HG03066 (cell line): ENCODE measurements at regions not wholly inside any gene's neighbourhood (a gene's known extent, or its start where the extent isn't known, plus 50 kb on each side); places are given as distances from the start of the nearest gene placed in this dataset.

ENCODE experiments used
- ATAC-seq: cut with Tn5 transposase; IDR thresholded peaks from one replicate; pipeline ENCODE4 v1.9.1; 2021; ENCODE audit warnings: low read depth; ENCODE audit not compliant: unreplicated experiment

GRCh38 chr20:11777387-11778205, 140.1 kb upstream of the BTBD3 start:
- ATAC-seq = no peak

DNA sequence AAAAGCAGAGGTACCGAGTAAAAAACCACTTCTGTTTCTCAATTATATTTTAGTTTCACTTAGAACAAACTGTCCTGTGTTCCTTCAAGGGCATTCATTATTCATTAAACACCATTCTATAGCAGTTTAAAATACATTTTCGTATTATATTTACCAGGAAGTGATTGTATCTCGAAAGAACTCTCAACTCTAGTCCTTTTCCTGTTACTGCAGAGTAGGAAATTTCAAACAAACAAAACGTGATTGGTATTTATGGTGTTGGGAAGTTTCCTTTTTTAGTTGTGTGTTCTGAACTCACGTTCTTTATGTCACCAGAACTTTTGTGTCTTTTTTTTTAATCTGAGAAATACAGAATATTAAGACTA, 139.5 kb upstream of the BTBD3 start:
- ATAC-seq = no peak

- ATAC-seq = no peak
Observed at GRCh38 chr20:11780765-11781369, 136.8 kb upstream of the BTBD3 start.

GRCh38 chr20:11783102-11783850, 134.4 kb upstream of the BTBD3 start:
- ATAC-seq = no peak

GRCh38 chr20:11785885-11786507, 131.7 kb upstream of the BTBD3 start:
- ATAC-seq = no peak

- ATAC-seq = no peak
Observed at GRCh38 chr20:11790046-11790445, 127.6 kb upstream of the BTBD3 start.

- ATAC-seq = no peak
Observed at GRCh38 chr20:11791316-11791715, 126.4 kb upstream of the BTBD3 start.

DNA sequence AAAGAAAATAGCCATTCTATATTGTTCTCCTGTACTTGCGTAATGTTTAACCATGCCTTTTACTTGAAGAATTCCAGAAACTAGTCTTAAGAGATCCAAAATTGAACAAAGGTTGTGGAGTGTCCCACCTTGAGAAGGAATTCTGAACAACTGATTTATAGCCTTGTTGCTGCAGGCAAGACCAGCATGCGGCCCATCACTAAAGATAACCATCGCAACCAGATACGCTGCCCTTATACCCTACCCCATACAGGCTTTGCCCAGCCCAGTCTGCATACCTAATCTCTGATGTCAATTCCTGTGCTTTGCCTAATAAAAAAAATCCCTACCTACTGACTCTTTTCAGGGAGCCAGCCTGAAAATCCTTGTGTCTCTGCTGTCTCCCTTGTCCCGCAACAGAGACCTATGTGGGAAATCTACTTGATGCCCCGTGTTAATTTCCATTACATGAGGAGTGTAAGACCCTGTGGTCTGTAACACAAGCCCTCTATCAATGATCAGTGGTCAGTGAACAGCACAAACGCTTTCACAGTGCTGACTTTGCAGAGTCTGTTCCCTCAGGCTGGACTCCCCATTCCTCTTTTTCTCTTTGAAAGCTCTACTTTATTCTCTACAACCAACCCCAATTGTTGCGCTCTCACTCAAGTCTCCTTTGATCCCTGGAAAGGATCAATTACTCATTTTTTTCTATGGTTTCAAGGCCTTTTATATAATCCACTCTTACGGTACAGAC, 125.7 kb upstream of the BTBD3 start:
- no peak for ATAC-seq

- no peak for ATAC-seq
Observed at GRCh38 chr20:11792568-11792953, 125.1 kb upstream of the BTBD3 start.

- no peak for ATAC-seq
Observed at GRCh38 chr20:11794525-11794924, 123.2 kb upstream of the BTBD3 start.

- no peak for ATAC-seq
Observed at GRCh38 chr20:11795071-11795615, 122.5 kb upstream of the BTBD3 start.

GRCh38 chr20:11796026-11796425, 121.7 kb upstream of the BTBD3 start:
- ATAC-seq = no peak

DNA sequence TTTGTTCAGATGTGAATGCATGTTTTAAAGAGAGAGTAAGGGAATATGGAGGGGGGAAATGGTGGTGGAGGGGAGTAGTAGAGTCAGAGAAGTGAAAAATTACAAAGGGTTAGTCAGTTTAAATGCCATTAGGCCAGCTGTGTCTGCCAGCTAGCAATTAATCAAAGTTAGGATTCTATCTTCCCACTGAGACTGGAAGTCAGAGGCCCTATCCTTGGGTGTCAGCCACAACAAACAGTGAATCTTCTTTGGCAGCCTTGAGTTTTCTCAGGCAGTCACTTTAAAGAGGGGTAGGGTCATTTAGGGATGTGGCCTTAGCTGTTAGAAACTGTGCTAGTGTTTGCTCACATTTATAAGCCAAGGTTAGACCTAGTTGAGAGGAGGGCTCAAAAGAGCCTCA, 120.5 kb upstream of the BTBD3 start:
- no peak for ATAC-seq

GRCh38 chr20:11799281-11799684, 118.4 kb upstream of the BTBD3 start:
- ATAC-seq = no peak

DNA sequence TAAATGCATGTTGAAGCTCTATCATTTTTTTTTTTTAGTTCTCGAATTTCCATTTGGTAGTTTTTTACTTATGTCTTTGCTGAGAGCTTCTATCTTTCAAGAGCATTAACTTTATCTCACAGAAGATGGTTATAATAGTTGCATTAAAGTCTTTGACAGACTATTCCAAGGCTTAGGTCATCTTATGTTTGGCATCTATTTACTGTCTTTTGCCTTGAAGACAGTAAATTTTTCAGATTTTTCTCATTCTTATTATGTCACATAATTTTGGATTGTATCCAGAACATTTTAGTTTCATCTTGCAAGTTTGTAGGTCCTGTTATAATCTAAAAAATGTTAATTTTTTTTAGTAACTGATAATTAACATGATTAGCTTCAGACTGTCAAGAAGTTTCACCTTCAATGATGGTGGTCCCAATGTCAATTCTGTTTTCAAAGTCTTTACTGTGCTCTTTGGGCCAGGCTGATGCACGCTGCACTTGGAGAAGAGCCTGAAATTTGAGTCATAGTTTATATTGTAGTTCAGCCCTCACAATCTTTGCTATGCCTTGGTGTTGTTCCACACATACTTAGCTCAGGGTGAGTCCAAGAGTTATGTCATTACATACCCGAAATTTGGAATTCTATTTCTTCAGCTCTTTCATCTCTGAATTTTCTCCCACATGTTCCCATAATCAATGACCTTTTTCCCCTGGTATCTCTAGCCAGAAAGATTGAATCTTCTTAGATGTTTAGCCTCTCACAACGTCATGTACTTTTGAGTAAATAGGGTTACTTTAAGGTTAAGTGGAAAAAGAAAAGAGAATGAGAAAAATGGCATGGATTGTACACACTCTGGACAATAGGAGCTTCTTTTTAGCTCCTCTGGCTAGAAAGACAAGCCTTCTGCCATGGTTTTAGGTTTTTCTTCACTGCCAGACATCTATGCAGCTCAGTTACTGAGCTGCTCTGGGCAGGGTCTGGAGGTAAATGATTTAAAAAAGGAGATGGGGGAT, 110.3 kb upstream of the BTBD3 start:
- ATAC-seq = no peak

DNA sequence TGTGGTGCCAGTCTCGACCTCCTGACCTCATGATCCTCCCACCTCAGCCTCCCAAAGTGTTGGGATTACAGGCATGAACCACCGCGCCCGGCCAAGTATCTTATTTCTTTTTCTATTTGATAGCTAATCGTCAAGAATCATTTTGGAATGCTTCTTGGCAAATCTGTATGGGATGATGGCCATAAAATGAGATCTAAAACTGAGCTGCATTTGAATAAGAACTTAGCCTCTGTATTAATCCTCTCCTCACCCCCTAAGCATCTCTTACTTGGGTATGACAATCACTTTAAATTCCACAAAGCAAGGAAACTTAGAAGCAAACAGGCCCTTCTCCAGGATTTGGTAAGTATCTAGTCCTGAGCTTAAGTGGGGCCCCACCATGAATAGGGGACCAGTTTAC, 108.9 kb upstream of the BTBD3 start:
- no peak for ATAC-seq

- ATAC-seq = no peak
Observed at GRCh38 chr20:11810311-11811083, 107.2 kb upstream of the BTBD3 start.

- ATAC-seq = no peak
Observed at GRCh38 chr20:11813106-11813890, 104.4 kb upstream of the BTBD3 start.
